ENCODE measurements at regions not wholly inside any gene's neighbourhood (a gene's known extent, or its start where the extent isn't known, plus 50 kb on each side); places are given as distances from the start of the nearest gene placed in this dataset.

DNA sequence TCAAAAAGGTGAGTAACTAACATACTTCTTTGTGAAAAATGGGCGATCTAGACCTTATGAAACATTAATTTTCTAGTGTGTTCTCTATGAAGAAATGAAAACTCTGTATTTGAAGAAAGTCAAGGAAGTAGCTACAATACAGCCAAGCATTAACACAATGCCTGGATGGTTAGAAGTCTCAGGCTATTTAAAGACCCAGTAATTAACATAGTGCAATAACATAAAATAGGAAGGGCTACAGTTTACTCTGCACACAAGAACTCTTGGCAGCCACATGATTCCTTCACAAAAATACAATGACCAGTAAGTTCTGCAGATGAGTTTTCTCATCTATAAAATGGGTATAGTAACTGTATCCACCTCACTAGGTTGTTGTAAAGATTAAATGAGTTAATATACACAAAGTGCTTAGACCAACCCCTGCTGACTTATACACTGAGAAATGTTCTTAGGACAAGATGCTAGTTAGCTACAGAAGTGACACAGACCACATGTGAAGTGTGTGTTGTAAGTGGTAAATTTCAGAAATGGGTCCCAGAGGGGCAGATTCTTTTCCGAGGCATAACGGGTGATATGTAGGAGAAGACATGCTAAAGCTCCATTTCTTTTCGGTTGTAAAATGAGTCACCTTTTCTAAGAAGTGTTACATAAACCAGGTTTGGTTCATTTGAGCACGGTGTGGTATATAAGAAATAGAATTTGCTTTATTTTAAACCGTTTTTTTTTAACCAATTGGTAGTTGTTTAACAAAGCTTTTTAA, 61.8 kb downstream of the CXCR4 start (continued):
- TF ChIP-seq, protein P1, sequence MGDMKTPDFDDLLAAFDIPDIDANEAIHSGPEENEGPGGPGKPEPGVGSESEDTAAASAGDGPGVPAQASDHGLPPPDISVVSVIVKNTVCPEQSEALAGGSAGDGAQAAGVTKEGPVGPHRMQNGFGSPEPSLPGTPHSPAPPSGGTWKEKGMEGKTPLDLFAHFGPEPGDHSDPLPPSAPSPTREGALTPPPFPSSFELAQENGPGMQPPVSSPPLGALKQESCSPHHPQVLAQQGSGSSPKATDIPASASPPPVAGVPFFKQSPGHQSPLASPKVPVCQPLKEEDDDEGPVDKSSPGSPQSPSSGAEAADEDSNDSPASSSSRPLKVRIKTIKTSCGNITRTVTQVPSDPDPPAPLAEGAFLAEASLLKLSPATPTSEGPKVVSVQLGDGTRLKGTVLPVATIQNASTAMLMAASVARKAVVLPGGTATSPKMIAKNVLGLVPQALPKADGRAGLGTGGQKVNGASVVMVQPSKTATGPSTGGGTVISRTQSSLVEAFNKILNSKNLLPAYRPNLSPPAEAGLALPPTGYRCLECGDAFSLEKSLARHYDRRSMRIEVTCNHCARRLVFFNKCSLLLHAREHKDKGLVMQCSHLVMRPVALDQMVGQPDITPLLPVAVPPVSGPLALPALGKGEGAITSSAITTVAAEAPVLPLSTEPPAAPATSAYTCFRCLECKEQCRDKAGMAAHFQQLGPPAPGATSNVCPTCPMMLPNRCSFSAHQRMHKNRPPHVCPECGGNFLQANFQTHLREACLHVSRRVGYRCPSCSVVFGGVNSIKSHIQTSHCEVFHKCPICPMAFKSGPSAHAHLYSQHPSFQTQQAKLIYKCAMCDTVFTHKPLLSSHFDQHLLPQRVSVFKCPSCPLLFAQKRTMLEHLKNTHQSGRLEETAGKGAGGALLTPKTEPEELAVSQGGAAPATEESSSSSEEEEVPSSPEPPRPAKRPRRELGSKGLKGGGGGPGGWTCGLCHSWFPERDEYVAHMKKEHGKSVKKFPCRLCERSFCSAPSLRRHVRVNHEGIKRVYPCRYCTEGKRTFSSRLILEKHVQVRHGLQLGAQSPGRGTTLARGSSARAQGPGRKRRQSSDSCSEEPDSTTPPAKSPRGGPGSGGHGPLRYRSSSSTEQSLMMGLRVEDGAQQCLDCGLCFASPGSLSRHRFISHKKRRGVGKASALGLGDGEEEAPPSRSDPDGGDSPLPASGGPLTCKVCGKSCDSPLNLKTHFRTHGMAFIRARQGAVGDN (IDR thresholded peaks at IDR 0.05) = peak; percentile 58; the same call in 1 of the 2 replicates
- TF ChIP-seq ZNF24 (IDR thresholded peaks at IDR 0.05) (no peak), ZNF217 (IDR thresholded peaks at IDR 0.05) (peak; percentile 94), SREBF2 (IDR thresholded peaks at IDR 0.05; ENCODE audit: low read length) (no peak), ASH2L (IDR thresholded peaks at IDR 0.05; ENCODE audit: borderline replicate concordance, low read depth) (no peak), EZH2 (IDR thresholded peaks at IDR 0.05; ENCODE audit: borderline replicate concordance, control insufficient read depth, low read depth, low read length) (no peak)

DNA sequence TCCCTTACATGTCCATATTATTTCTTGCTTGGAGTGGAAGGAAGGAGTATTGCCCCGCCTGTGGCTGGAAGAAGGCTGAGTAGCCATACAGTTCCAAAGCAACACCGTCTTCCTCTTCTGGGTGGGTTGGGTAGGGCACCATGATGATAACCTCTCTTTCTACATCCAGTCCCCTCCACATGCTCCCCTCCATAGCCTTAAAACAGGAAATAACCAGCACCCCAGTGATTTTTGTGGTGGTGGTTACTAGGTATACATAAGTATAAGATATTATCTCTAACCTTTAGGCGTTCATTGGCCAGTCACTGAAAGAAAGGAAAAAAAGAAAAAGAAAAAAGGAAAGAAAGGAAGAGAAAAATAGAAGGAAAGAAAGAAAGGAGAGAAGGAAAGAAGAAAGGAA, 63.1 kb downstream of the CXCR4 start:
- DNase-seq (ENCODE audit: low read depth, low spot score) (no peak), ATAC-seq (no peak), FAIRE-seq (no peak)
- WGBS (ENCODE audit: insufficient coverage, insufficient replicate concordance, low lambda C conversion rate, missing lambda C conversion rate) = 84% methylated on average over 3 of the region's 3 CpGs
- Histone ChIP-seq H3K36me3 (ENCODE audit: control insufficient read depth in 2 of 2, insufficient read depth in 2 of 2, low read length in 1 of 2) (no peaks in the 10 kb centered on the region), H3K79me2 (ENCODE audit: control insufficient read depth, insufficient read depth, low read length) (no peaks in the 10 kb centered on the region), H3K4me2 (ENCODE audit: control insufficient read depth, insufficient read depth) (no peak overlapping the region), H4K20me1 (ENCODE audit: control insufficient read depth, insufficient read depth) (no peaks in the 10 kb centered on the region), H3K9ac (ENCODE audit: control insufficient read depth, insufficient read depth, low read length) (no peak overlapping the region), H2AFZ (ENCODE audit: control insufficient read depth, low read depth, low read length) (no peak overlapping the region), H3K27me3 (replicated peaks in 1 of 2; ENCODE audit: control insufficient read depth in 2 of 2, insufficient read depth in 2 of 2, low read length in 1 of 2) (no peaks in the 10 kb centered on the region), H3K4me1 (ENCODE audit: control insufficient read depth, insufficient read depth, low read length) (peaks cover 55% of the 10 kb centered on the region), H3K9me3 (replicated peaks; ENCODE audit: control insufficient read depth, insufficient read depth, low read length) (no peaks in the 10 kb centered on the region; the same call in 2 of the 3 replicates), H3K27ac (ENCODE audit: control insufficient read depth, insufficient read depth) (no peak overlapping the region), H3K4me3 (no peak overlapping the region)
- TF ChIP-seq CREB1 (IDR thresholded peaks at IDR 0.05; ENCODE audit: low read depth) = no peak
- no peak for TF ChIP-seq HCFC1 (IDR thresholded peaks at IDR 0.05; ENCODE audit: low read length)
- no peak for TF ChIP-seq BCL11A (IDR thresholded peaks at IDR 0.05; ENCODE audit: low read depth, low read length)
- TF ChIP-seq TCF12 (IDR thresholded peaks at IDR 0.05; ENCODE audit: low read depth, low read length) = no peak
- TF ChIP-seq, protein P2, sequence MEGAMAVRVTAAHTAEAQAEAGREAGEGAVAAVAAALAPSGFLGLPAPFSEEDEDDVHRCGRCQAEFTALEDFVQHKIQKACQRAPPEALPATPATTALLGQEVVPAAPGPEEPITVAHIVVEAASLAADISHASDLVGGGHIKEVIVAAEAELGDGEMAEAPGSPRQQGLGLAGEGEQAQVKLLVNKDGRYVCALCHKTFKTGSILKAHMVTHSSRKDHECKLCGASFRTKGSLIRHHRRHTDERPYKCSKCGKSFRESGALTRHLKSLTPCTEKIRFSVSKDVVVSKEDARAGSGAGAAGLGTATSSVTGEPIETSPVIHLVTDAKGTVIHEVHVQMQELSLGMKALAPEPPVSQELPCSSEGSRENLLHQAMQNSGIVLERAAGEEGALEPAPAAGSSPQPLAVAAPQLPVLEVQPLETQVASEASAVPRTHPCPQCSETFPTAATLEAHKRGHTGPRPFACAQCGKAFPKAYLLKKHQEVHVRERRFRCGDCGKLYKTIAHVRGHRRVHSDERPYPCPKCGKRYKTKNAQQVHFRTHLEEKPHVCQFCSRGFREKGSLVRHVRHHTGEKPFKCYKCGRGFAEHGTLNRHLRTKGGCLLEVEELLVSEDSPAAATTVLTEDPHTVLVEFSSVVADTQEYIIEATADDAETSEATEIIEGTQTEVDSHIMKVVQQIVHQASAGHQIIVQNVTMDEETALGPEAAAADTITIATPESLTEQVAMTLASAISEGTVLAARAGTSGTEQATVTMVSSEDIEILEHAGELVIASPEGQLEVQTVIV (IDR thresholded peaks at IDR 0.05; ENCODE audit: borderline replicate concordance, partially characterized antibody) = no peak
- TF ChIP-seq MYB (IDR thresholded peaks at IDR 0.05; ENCODE audit: borderline replicate concordance, low read depth, low read length) = no peak
- TF ChIP-seq NFYA (IDR thresholded peaks at IDR 0.05; ENCODE audit: borderline replicate concordance, low read depth, low read length) = no peak
- BruUV-seq (replicated peaks) = no TSS peak
- RAD21 ChIA-PET (ENCODE audit: unreplicated experiment) = interaction anchor here (1.0 to 17.6 kb wide), 23 partner anchors 14 to 326 kb away, joined by 3 to 348 read pairs (median 50); partner anchors contain the start of gene DARS1
- SMC1A ChIA-PET (ENCODE audit: uncharacterized antibody, unreplicated experiment) = interaction anchor here (1.0 to 24.6 kb wide), 25 partner anchors 8 to 326 kb away, joined by 3 to 961 read pairs (median 26); partner anchors contain the start of gene DARS1
- CTCF ChIA-PET = interaction anchor here (1.2 to 8.6 kb wide), 14 partner anchors 24 to 330 kb away, joined by 3 to 103 read pairs (median 7); partner anchors contain the start of gene DARS1
- POLR2A ChIA-PET = interaction anchor here (0.7 to 8.4 kb wide), 9 partner anchors 20 to 82 kb away, joined by 3 to 80 read pairs (median 6); partner anchors contain the start of gene DARS1
- in situ Hi-C loops (cut with MboI) (loop anchor here (5.0 kb wide), 1 partner anchor 322 kb away; no protein-coding TSS in a partner anchor), intact Hi-C loops (cut with micrococcal nuclease; ENCODE audit: unreplicated experiment) (loop anchor here (10.0 kb wide), 1 partner anchor 200 kb away; no protein-coding TSS in a partner anchor)
